Activated gamma-delta T cell treated with Interleukin-2 at 50 U/mL for 16 hours (primary cell): ENCODE measurements at regions not wholly inside any gene's neighbourhood (a gene's known extent, or its start where the extent isn't known, plus 50 kb on each side); places are given as distances from the start of the nearest gene placed in this dataset.
"Not testable (repeated sequence)": the region's sequence is repeated elsewhere in the genome, so short reads cannot be mapped to it uniquely, and the experiment has no call there.

ENCODE experiments used
- DNase-seq: peaks from one replicate; pipeline ENCODE4 v3.0.0-alpha.2; 2020

DNA sequence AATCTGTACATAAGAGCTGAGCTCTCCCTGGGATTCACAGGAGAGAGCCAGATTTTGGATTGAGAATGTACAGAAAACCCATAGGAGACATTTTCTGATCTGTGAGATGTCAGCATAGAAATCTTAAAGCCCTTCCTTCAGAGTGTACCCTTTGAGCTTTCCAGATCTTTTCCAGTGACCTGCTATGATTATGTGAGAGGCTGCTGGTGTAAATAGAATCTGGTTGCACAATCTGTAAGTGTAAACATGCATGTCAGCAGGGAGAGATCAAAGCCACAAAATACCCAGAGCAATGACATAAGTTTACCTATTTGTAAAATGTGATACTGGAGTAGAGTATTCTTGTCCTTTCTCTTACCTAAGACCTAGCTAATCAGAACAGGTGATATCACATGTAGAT is 471.9 kb downstream of the FOXD4L5 start:
- DNase-seq: not testable (repeated sequence)

DNA sequence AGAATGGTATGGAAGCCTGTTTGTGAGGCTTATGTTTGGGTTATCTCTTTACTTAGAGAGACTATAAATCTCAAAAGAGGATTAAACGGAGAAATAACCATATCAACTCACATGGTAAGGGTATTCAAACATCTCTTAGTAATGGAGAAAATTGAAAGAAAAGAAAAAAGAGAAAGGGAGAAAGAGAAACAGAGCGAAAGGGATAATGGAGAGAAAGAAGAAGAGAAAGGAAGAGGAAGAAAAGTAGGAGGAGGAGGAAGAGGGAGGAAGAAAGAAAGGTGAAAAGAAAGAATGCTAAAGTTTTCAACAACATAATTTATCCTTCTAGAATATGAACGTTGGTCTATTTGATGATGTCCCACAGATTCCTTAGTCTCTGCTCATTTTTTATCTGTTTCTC is 506.3 kb downstream of the FOXD4L5 start:
- DNase-seq: not testable (repeated sequence)

DNA sequence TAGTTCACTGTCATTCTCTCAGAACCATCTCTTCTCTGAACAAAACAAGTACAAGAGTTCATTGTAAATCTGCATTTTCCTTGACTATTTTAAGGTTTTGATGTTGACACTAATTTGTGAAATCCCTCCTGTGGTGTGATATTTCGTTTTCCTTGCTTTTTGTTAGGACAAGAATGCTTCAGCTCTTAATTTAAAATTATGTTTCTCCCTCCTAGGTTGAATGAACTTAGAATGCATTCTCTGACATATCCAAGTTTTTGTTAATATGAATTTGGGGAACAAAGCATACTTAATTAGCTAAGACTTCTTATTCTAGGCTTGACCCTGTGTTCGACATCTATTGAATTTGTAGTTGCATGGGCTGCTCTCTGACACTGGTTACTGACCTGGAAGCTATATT is 508.7 kb downstream of the FOXD4L5 start:
- not testable (repeated sequence) for DNase-seq

DNA sequence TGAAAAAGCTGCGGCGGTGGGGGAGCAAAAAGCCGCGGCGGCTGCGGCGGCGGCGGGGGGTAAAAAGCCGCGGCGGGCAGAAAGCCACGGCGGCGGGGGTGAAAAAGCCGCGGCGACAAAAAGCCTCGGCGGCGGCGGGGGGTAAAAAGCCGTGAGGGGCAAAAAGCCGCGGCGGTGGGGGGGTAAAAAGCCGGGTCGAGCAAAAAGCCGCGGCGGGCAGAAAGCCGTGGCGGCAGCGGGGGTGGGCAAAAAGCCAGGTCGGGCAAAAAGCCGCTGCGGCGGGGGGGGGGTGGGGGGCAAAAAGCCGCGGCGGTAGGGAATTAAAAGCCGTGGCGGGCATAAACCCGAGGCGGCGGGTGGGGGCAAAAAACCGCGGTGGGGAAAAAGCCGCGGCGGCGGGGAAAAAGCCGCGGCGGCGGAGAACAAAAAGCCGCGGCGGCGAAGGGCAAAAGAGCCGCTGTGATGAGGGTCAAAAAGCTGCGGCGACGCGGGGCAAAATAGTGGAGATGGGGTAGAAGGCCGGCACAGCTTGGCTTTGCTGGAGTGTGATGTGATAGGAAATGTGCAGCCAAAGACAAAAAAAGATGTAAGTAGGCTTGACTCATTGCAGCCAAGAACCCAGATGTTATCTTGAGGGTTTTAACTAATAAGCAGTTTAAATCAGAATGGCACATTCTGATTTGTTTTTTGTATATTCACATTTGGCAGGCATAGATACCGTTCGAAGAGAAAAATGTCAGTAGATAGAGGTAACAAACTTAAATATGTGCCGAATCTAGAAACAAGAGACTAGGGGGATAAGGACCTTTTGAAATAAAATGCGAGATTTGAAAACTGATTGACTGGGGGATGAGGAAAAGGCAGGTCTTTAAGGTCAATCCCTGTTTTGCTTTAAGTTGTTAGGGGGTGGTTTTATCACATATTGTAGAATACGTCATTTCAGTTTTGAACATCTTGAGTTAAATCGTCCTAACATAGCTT is 509.9 kb downstream of the FOXD4L5 start:
- peak; percentile 19 for DNase-seq

DNA sequence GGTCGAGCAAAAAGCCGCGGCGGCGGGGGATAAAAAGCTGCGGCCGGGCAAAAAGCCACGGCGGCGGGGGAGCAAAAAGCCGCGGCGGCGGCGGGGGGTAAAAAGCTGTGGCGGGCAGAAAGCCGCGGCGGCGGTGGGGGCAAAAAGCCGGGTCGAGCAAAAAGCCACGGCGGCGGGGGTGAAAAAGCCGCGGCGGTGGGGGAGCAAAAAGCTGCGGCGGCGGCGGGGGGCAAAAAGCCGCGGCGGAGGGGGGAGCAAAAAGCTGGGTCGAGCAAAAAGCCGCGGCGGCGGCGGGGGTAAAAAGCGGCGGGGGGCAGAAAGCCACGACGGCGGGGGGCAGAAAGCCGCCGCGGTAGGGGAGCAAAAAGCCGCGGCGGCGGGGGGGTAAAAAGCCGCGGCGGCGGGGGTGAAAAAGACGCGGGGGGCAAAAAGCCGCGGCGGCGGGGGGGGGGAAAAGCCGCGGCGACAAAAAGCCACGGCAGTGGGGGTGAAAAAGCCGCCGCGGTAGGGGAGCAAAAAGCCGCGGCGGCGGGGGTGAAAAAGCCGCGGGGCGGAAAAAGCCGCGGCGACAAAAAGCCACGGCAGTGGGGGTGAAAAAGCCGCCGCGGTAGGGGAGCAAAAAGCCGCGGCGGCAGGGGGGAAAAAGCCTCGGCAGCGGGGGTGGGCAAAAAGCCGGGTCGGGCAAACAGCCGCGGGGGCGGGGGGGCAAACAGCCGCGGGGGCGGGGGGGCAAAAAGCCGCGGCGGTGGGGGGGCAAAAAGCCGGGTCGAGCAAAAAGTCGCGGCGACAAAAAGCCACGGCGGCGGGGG is 510.8 kb downstream of the FOXD4L5 start:
- DNase-seq: peak; percentile 12

DNA sequence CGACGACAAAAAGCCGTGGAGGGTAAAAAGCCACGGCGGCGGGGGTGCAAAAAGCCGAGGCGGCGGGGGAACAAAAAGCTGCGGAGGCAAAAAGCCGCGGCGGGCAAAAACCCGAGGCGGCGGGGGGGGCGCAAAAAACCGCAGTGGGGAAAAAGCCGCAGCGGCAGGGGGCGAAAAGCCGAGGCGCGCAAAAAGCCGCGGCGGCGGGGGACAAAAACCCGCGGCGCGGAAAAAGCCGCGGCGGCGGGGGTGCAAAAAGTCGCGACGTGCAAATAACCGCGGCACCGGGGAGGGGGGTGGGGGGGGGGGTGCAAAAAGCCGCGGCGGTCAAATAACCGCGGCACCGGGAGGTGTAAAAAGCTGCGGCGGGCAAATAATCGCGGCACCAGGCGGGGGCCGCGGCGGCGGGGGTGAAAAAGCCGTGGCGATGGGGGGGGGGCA is 511.5 kb downstream of the FOXD4L5 start:
- DNase-seq: peak; percentile 8

DNA sequence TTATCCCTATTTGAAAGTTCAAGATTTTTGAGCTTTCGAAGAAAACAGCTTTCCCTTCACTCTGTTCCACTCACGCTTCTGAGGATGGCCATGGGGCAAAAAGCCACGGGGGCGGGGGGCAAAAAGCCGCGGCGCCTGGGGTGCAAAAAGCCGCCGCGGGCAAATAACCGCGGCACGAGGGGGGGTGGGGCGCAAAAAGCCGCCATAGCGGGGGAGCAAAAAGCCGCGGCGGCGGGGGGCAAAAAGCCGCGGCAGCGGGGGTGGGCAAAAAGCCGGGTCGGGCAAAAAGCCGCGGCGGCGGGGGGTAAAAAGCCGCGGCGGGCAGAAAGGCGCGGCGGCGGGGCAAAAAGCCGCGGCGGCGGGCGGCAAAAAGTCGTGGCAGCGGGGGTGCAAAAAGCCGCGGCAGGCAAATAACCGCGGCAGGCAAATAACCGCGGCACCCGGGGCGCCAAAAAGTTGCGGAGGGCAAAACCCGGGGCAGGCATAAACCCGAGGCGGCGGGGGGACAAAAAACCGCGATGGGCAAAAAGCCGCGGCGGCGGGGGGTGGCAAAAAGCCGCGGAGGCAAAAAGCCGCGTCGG is 512.2 kb downstream of the FOXD4L5 start:
- peak; percentile 3 for DNase-seq

DNA sequence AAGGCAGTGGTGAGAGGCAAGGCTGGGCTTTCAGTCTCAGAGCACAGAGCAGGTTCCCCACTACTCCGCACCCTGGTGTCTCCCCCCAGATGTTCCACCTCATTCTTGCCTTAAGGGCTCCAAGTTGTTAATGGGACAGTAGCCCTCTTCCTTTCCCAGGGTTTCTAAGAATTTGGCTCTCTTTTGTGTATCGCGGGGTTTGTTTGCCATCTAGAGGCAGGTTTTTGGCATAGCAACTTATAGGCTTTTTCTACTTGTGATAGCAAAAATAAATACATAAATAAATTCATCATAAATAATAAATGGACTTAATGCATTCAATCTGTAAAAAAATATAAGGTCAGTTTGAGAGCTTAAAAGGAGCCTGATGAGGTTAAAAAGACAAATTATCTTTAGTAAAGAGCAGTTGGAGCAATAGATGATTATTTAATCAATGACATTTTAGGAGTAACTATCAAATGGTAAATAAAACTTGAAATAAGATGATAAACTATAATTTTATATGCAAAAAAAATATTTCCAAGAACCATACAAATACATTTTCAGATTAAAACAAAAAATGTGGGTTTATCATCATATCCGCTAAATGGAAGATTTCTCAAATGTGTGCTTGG is 512.8 kb downstream of the FOXD4L5 start:
- peak; percentile 4 for DNase-seq
